HEK293 (cell line): ENCODE measurements at regions not wholly inside any gene's neighbourhood (a gene's known extent, or its start where the extent isn't known, plus 50 kb on each side); places are given as distances from the start of the nearest gene placed in this dataset.

ENCODE experiments used
- CTCF ChIA-PET: fragments of 350-600 bp; formaldehyde crosslinking; extraction: SDS; loops from one replicate; lab custom pipeline; 2021; ENCODE audit warnings: antibody characterized with exemption; lab: Yijun Ruan, JAX
- POLR2A ChIA-PET: fragments of 300-600 bp; formaldehyde crosslinking; extraction: SDS; loops from one replicate; lab custom pipeline; 2020; ENCODE audit warnings: antibody characterized with exemption, inconsistent platforms; lab: Yijun Ruan, JAX
- H3K27ac ChIP-seq: fragments of 200-500 bp; sonication (Bioruptor generic); 2 replicates; pipeline ENCODE4 v1.5.1; 2014; ENCODE audit warnings: low read depth, low read length, control low read depth, inconsistent platforms; ENCODE audit errors: extremely low read depth
- H3K36me3 ChIP-seq, 2 experiments: fragments of 200-500 bp in 1 of 2; sonication (Bioruptor generic) in 1 of 2; 1 replicate in 1 of 2; 2 replicates in 1 of 2; pipeline ENCODE4 v1.5.1; 2014 to 2017; ENCODE audit warnings: inconsistent platforms in 2 of 2, low read length in 2 of 2; ENCODE audit not compliant: control insufficient read depth in 2 of 2, insufficient read depth in 1 of 2
- H3K4me1 ChIP-seq: fragments of 200-500 bp; sonication (Bioruptor generic); 2 replicates; pipeline ENCODE4 v1.5.1; 2014; ENCODE audit warnings: mild to moderate bottlenecking, low read length, inconsistent platforms; ENCODE audit not compliant: control insufficient read depth, insufficient read depth
- H3K4me3 ChIP-seq: 2 replicates; pipeline ENCODE4 v1.5.1; 2011; ENCODE audit warnings: low read depth, mild to moderate bottlenecking, control low read depth, low read length, moderate library complexity
- H3K9me3 ChIP-seq: fragments of 200-500 bp; sonication (Bioruptor generic); 2 replicates; pipeline ENCODE4 v1.5.1; 2014; ENCODE audit warnings: low read depth, low read length, inconsistent platforms; ENCODE audit not compliant: control insufficient read depth, insufficient read depth
- FEZF1 ChIP-seq: fragments of 450-650 bp; formaldehyde crosslinking; IDR thresholded peaks from 2 replicates; pipeline ENCODE4 v1.5.1; 2016; ENCODE audit warnings: missing biosample characterization, missing genetic modification characterization
- KLF16 ChIP-seq: fragments of 450-650 bp; formaldehyde crosslinking; IDR thresholded peaks from 2 replicates; pipeline ENCODE4 v1.5.1; 2017; ENCODE audit warnings: missing biosample characterization, missing genetic modification characterization
- OSR2 ChIP-seq: fragments of 450-650 bp; formaldehyde crosslinking; IDR thresholded peaks from 2 replicates; pipeline ENCODE4 v1.5.1; 2016; ENCODE audit warnings: missing biosample characterization, missing genetic modification characterization
- SCRT1 ChIP-seq: fragments of 450-650 bp; formaldehyde crosslinking; IDR thresholded peaks from 2 replicates; pipeline ENCODE4 v1.5.1; 2016; ENCODE audit warnings: missing biosample characterization, missing genetic modification characterization, borderline replicate concordance
- SCRT2 ChIP-seq: fragments of 450-650 bp; formaldehyde crosslinking; IDR thresholded peaks from 2 replicates; pipeline ENCODE4 v1.5.1; 2016; ENCODE audit warnings: missing biosample characterization, missing genetic modification characterization
- TRIM28 ChIP-seq: IDR thresholded peaks from 2 replicates; pipeline ENCODE4 v1.6.1; 2011; ENCODE audit warnings: low read length, control low read depth, borderline replicate concordance
- ZBTB8A ChIP-seq: fragments of 450-650 bp; formaldehyde crosslinking; IDR thresholded peaks from 2 replicates; pipeline ENCODE4 v1.5.1; 2016; ENCODE audit warnings: missing biosample characterization, missing genetic modification characterization
- ZFHX2 ChIP-seq: fragments of 450-650 bp; formaldehyde crosslinking; conservative IDR thresholded peaks from 2 replicates; pipeline ENCODE4 v1.5.1; 2016; ENCODE audit warnings: missing biosample characterization, missing genetic modification characterization
- ZFP3 ChIP-seq: fragments of 450-650 bp; formaldehyde crosslinking; IDR thresholded peaks from 2 replicates; pipeline ENCODE4 v1.5.1; 2016; ENCODE audit warnings: low read depth, missing biosample characterization, missing genetic modification characterization
- ZFP37 ChIP-seq: fragments of 450-650 bp; formaldehyde crosslinking; IDR thresholded peaks from 2 replicates; pipeline ENCODE4 v1.5.1; 2016; ENCODE audit warnings: missing biosample characterization, missing genetic modification characterization
- ZNF221 ChIP-seq: fragments of 450-650 bp; formaldehyde crosslinking; IDR thresholded peaks from 2 replicates; pipeline ENCODE4 v1.5.1; 2017; ENCODE audit warnings: missing biosample characterization, missing genetic modification characterization, borderline replicate concordance
- ZNF23 ChIP-seq: fragments of 450-650 bp; formaldehyde crosslinking; IDR thresholded peaks from 2 replicates; pipeline ENCODE4 v1.5.1; 2016; ENCODE audit warnings: missing biosample characterization, missing genetic modification characterization, borderline replicate concordance
- ZNF292 ChIP-seq: fragments of 450-650 bp; formaldehyde crosslinking; IDR thresholded peaks from 2 replicates; pipeline ENCODE4 v1.5.1; 2016; ENCODE audit warnings: low read depth, missing biosample characterization, missing genetic modification characterization, borderline replicate concordance
- ZNF449 ChIP-seq: fragments of 450-650 bp; formaldehyde crosslinking; IDR thresholded peaks from 2 replicates; pipeline ENCODE4 v1.5.1; 2017; ENCODE audit warnings: missing biosample characterization, mild to moderate bottlenecking, missing genetic modification characterization, moderate library complexity
- ZNF571 ChIP-seq: fragments of 450-650 bp; formaldehyde crosslinking; IDR thresholded peaks from 2 replicates; pipeline ENCODE4 v1.5.0; 2017; ENCODE audit warnings: missing biosample characterization, missing genetic modification characterization
- ZNF785 ChIP-seq: fragments of 450-650 bp; formaldehyde crosslinking; IDR thresholded peaks from 2 replicates; pipeline ENCODE4 v1.5.1; 2016; ENCODE audit warnings: missing biosample characterization, missing genetic modification characterization
- TF ChIP-seq, protein P1 (sequence below): fragments of 450-650 bp; formaldehyde crosslinking; IDR thresholded peaks from 2 replicates; pipeline ENCODE4 v1.5.1; 2017; ENCODE audit warnings: missing biosample characterization, missing genetic modification characterization
- TF ChIP-seq, protein P2 (sequence below): fragments of 450-650 bp; formaldehyde crosslinking; IDR thresholded peaks from 2 replicates; pipeline ENCODE4 v1.5.1; 2016; ENCODE audit warnings: missing biosample characterization, missing genetic modification characterization
- TF ChIP-seq, protein P3 (sequence below): fragments of 450-650 bp; formaldehyde crosslinking; optimal IDR thresholded peaks from 2 replicates; pipeline ENCODE3; 2016; ENCODE audit warnings: missing biosample characterization, mild to moderate bottlenecking, missing genetic modification characterization

DNA sequence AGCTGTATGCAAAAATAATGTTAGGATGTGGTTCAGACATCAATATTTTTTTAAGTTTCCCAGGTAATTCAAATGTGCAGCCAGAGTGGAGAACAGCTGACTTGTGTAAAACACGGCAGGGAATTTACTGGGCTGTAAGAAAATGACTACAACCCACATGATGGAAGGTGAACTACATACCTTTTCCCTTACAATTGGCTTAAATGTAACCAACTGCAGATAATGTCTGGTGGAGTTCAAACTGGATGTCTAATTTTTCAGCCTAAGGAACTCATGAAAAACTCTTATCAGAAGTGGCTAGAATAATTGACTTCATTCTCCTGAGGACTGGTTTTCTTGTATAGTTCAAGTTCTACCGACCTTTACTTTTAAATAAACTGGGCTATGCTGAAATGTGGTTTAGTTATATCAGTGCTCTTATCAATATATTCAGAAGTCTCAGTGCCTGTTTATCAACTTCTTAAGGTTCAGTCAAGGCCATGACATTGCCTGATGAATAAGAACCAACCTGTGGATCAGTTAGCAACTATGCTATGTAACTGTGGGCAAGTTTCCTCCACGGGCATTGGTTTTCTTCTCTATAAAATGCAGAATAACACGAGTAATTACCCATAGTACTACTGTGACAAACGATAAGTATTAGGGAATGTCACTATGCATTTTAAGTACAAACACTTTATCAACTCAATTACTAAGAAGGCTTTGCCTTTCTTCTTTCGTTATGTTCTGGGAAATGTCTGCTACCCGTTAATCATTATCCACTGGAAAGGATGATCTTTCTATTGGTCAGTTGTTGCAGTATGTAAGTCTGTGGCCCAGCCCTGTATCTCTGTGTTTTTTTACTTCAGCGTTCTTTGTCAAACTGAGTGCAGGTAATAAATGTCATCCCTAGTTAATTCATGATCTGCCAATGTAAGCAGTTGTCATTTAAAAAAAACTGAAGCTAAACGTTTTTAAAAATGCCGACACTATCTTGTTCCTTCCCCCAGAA is 181.6 kb downstream of the PCDH7 start:
- Histone ChIP-seq H3K4me1 (peaks cover 6% of the 10 kb centered on the region; the same call in 1 of the 2 replicates), H3K36me3 (no peaks in the 10 kb centered on the region), H3K4me3 (no peak overlapping the region), H3K9me3 (no peaks in the 10 kb centered on the region), H3K27ac (no peak overlapping the region)
- POLR2A ChIA-PET = no interaction called here
- CTCF ChIA-PET = no interaction called here
- TF ChIP-seq ZFP37 = no peak
- TF ChIP-seq, protein P1, sequence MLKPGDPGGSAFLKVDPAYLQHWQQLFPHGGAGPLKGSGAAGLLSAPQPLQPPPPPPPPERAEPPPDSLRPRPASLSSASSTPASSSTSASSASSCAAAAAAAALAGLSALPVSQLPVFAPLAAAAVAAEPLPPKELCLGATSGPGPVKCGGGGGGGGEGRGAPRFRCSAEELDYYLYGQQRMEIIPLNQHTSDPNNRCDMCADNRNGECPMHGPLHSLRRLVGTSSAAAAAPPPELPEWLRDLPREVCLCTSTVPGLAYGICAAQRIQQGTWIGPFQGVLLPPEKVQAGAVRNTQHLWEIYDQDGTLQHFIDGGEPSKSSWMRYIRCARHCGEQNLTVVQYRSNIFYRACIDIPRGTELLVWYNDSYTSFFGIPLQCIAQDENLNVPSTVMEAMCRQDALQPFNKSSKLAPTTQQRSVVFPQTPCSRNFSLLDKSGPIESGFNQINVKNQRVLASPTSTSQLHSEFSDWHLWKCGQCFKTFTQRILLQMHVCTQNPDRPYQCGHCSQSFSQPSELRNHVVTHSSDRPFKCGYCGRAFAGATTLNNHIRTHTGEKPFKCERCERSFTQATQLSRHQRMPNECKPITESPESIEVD = peak; percentile 50
- TF ChIP-seq TRIM28 = peak; percentile 30; the same call in 1 of the 2 replicates
- peak; percentile 74 for TF ChIP-seq SCRT2 (tag by site-specific recombination)
- TF ChIP-seq FEZF1 (tag by site-specific recombination) = 0 out of 2 replicates have a peak, but pooled peaks have one; percentile 6
- TF ChIP-seq SCRT1 (tag by site-specific recombination) = 0 out of 2 replicates have a peak, but pooled peaks have one; percentile 35

- no peaks in the 10 kb centered on the region for H3K9me3 ChIP-seq
- no peak overlapping the region for H3K4me3 ChIP-seq
- ChIA-PET POLR2A (no interaction called here), CTCF (no interaction called here)
- no peak overlapping the region for H3K27ac ChIP-seq
- peaks cover 6% of the 10 kb centered on the region; the same call in 1 of the 2 replicates for H3K4me1 ChIP-seq
- no peaks in the 10 kb centered on the region for H3K36me3 ChIP-seq
- TF ChIP-seq ZNF221 (tag by site-specific recombination) = no peak
- TF ChIP-seq ZNF785 (tag by site-specific recombination) = no peak
- TF ChIP-seq ZNF571 (tag by site-specific recombination) = no peak
- TF ChIP-seq ZNF23 (tag by site-specific recombination) = no peak
Observed at GRCh38 chr4:30903502-30904214, 183.5 kb downstream of the PCDH7 start.

GRCh38 chr4:30904215-30904555 is 184.0 kb downstream of the PCDH7 start:
- Histone ChIP-seq H3K9me3 (no peaks in the 10 kb centered on the region), H3K36me3 (no peaks in the 10 kb centered on the region), H3K4me3 (no peak overlapping the region), H3K4me1 (peaks cover 6% of the 10 kb centered on the region; the same call in 1 of the 2 replicates), H3K27ac (no peak overlapping the region)
- POLR2A ChIA-PET = no interaction called here
- TF ChIP-seq, protein P2, sequence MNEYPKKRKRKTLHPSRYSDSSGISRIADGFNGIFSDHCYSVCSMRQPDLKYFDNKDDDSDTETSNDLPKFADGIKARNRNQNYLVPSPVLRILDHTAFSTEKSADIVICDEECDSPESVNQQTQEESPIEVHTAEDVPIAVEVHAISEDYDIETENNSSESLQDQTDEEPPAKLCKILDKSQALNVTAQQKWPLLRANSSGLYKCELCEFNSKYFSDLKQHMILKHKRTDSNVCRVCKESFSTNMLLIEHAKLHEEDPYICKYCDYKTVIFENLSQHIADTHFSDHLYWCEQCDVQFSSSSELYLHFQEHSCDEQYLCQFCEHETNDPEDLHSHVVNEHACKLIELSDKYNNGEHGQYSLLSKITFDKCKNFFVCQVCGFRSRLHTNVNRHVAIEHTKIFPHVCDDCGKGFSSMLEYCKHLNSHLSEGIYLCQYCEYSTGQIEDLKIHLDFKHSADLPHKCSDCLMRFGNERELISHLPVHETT (tag by site-specific recombination) = no peak
- TF ChIP-seq SCRT1 (tag by site-specific recombination) (no peak), OSR2 (no peak), ZFP3 (tag by site-specific recombination) (no peak), ZFHX2 (tag by site-specific recombination) (no peak), ZNF449 (tag by site-specific recombination) (no peak), ZBTB8A (no peak), ZNF292 (no peak), KLF16 (no peak)
- TF ChIP-seq, protein P3, sequence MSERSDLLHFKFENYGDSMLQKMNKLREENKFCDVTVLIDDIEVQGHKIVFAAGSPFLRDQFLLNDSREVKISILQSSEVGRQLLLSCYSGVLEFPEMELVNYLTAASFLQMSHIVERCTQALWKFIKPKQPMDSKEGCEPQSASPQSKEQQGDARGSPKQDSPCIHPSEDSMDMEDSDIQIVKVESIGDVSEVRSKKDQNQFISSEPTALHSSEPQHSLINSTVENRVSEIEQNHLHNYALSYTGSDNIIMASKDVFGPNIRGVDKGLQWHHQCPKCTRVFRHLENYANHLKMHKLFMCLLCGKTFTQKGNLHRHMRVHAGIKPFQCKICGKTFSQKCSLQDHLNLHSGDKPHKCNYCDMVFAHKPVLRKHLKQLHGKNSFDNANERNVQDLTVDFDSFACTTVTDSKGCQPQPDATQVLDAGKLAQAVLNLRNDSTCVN (tag by site-specific recombination) = no peak
- CTCF ChIA-PET = no interaction called here
